DND-41 (cell line): ENCODE measurements at regions not wholly inside any gene's neighbourhood (a gene's known extent, or its start where the extent isn't known, plus 50 kb on each side); places are given as distances from the start of the nearest gene placed in this dataset.

Experiments
- EZH2 ChIP-seq: IDR thresholded peaks from 3 replicates; pipeline ENCODE4 v1.6.1; 2012; ENCODE audit warnings: borderline replicate concordance, low read depth, mild to moderate bottlenecking, moderate library complexity, low read length, inconsistent platforms; ENCODE audit not compliant: severe bottlenecking
- TF ChIP-seq, protein P1 (sequence below): IDR thresholded peaks from 2 replicates; pipeline ENCODE4 v1.5.1; 2012; ENCODE audit warnings: borderline replicate concordance, low read length, moderate library complexity, mild to moderate bottlenecking; ENCODE audit not compliant: poor library complexity, severe bottlenecking; ENCODE audit errors: extremely low read depth

GRCh38 chr13:30363725-30364124, 56.4 kb upstream of the KATNAL1 start:
- no peak for TF ChIP-seq EZH2
- TF ChIP-seq, protein P1, sequence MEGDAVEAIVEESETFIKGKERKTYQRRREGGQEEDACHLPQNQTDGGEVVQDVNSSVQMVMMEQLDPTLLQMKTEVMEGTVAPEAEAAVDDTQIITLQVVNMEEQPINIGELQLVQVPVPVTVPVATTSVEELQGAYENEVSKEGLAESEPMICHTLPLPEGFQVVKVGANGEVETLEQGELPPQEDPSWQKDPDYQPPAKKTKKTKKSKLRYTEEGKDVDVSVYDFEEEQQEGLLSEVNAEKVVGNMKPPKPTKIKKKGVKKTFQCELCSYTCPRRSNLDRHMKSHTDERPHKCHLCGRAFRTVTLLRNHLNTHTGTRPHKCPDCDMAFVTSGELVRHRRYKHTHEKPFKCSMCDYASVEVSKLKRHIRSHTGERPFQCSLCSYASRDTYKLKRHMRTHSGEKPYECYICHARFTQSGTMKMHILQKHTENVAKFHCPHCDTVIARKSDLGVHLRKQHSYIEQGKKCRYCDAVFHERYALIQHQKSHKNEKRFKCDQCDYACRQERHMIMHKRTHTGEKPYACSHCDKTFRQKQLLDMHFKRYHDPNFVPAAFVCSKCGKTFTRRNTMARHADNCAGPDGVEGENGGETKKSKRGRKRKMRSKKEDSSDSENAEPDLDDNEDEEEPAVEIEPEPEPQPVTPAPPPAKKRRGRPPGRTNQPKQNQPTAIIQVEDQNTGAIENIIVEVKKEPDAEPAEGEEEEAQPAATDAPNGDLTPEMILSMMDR: no peak
